ENCODE measurements at regions not wholly inside any gene's neighbourhood (a gene's known extent, or its start where the extent isn't known, plus 50 kb on each side); places are given as distances from the start of the nearest gene placed in this dataset.
"Not testable (repeated sequence)": the region's sequence is repeated elsewhere in the genome, so short reads cannot be mapped to it uniquely, and the experiment has no call there.

- POLR2A ChIA-PET = no interaction called here
Observed at GRCh38 chr3:59246719-59247401, 197.0 kb upstream of the CFAP20DC start.

GRCh38 chr3:59245859-59246501 is 196.2 kb upstream of the CFAP20DC start:
- peaks cover 3% of the 10 kb centered on the region for H3K9me3 Mint-ChIP-seq
- POLR2A ChIA-PET = no interaction called here
- no peaks in the 10 kb centered on the region for H3K4me1 Mint-ChIP-seq
- DNase-seq = no peak
- ATAC-seq (ENCODE audit: low read depth) = no peak
- H3K27me3 Mint-ChIP-seq = peaks cover 3% of the 10 kb centered on the region
- no peak overlapping the region for H3K4me3 Mint-ChIP-seq
- H3K36me3 Mint-ChIP-seq = peaks cover 3% of the 10 kb centered on the region
- no peak overlapping the region for H3K27ac Mint-ChIP-seq

More at GRCh38 chr3:59246719-59247401, 197.0 kb upstream of the CFAP20DC start:
- DNase-seq (no peak), ATAC-seq (ENCODE audit: low read depth) (no peak)
- Mint-ChIP-seq H3K27ac (no peak overlapping the region), H3K4me1 (no peaks in the 10 kb centered on the region), H3K36me3 (peaks cover 3% of the 10 kb centered on the region), H3K9me3 (peaks cover 3% of the 10 kb centered on the region), H3K27me3 (peaks cover 3% of the 10 kb centered on the region), H3K4me3 (no peak overlapping the region)

GRCh38 chr3:59245300-59245858 is 195.6 kb upstream of the CFAP20DC start:
- H3K4me3 Mint-ChIP-seq = no peak overlapping the region
- H3K27ac Mint-ChIP-seq = no peak overlapping the region
- ATAC-seq (ENCODE audit: low read depth) (no peak), DNase-seq (no peak)
- POLR2A ChIA-PET = no interaction called here
- H3K9me3 Mint-ChIP-seq = peaks cover 3% of the 10 kb centered on the region
- peaks cover 3% of the 10 kb centered on the region for H3K27me3 Mint-ChIP-seq
- peaks cover 2% of the 10 kb centered on the region for H3K4me1 Mint-ChIP-seq
- peaks cover 3% of the 10 kb centered on the region for H3K36me3 Mint-ChIP-seq

- DNase-seq (no peak), ATAC-seq (ENCODE audit: low read depth) (no peak)
- Mint-ChIP-seq H3K9me3 (peaks cover 3% of the 10 kb centered on the region), H3K4me3 (no peak overlapping the region), H3K36me3 (peaks cover 3% of the 10 kb centered on the region), H3K27ac (no peak overlapping the region), H3K27me3 (peaks cover 3% of the 10 kb centered on the region), H3K4me1 (peaks cover 2% of the 10 kb centered on the region)
- POLR2A ChIA-PET = no interaction called here
Observed at GRCh38 chr3:59244343-59244742, 194.5 kb upstream of the CFAP20DC start.

- H3K27me3 Mint-ChIP-seq = peaks cover 3% of the 10 kb centered on the region
- ATAC-seq (ENCODE audit: low read depth) (no peak), DNase-seq (no peak)
- peaks cover 3% of the 10 kb centered on the region for H3K36me3 Mint-ChIP-seq
- no peak overlapping the region for H3K4me3 Mint-ChIP-seq
- no peak overlapping the region for H3K27ac Mint-ChIP-seq
- peaks cover 2% of the 10 kb centered on the region for H3K4me1 Mint-ChIP-seq
- POLR2A ChIA-PET = no interaction called here
- H3K9me3 Mint-ChIP-seq = peaks cover 3% of the 10 kb centered on the region
Observed at GRCh38 chr3:59243476-59243875, 193.7 kb upstream of the CFAP20DC start.

GRCh38 chr3:59240666-59241255 is 190.9 kb upstream of the CFAP20DC start:
- no peak overlapping the region for H3K4me3 Mint-ChIP-seq
- H3K9me3 Mint-ChIP-seq = peaks cover 3% of the 10 kb centered on the region
- POLR2A ChIA-PET = no interaction called here
- peaks cover 4% of the 10 kb centered on the region for H3K4me1 Mint-ChIP-seq
- peaks cover 5% of the 10 kb centered on the region for H3K27me3 Mint-ChIP-seq
- no peak for ATAC-seq (ENCODE audit: low read depth)
- DNase-seq = no peak
- H3K27ac Mint-ChIP-seq = no peak overlapping the region
- peaks cover 3% of the 10 kb centered on the region for H3K36me3 Mint-ChIP-seq

GRCh38 chr3:59237121-59237520 is 187.3 kb upstream of the CFAP20DC start:
- peaks cover 13% of the 10 kb centered on the region for H3K4me1 Mint-ChIP-seq
- ATAC-seq (ENCODE audit: low read depth) (no peak), DNase-seq (no peak)
- peaks cover 2% of the 10 kb centered on the region for H3K27me3 Mint-ChIP-seq
- H3K4me3 Mint-ChIP-seq = no peak overlapping the region
- H3K27ac Mint-ChIP-seq = no peak overlapping the region
- POLR2A ChIA-PET = no interaction called here
- H3K36me3 Mint-ChIP-seq = no peaks in the 10 kb centered on the region
- no peaks in the 10 kb centered on the region for H3K9me3 Mint-ChIP-seq

- DNase-seq = no peak
- Mint-ChIP-seq H3K27me3 (peaks cover 2% of the 10 kb centered on the region), H3K4me1 (peaks cover 11% of the 10 kb centered on the region), H3K36me3 (peaks cover 1% of the 10 kb centered on the region), H3K9me3 (peaks cover 9% of the 10 kb centered on the region), H3K27ac (no peak overlapping the region), H3K4me3 (no peak overlapping the region)
- POLR2A ChIA-PET = no interaction called here
- no peak for ATAC-seq (ENCODE audit: low read depth)
Observed at GRCh38 chr3:59235634-59236012, 185.8 kb upstream of the CFAP20DC start.

- Mint-ChIP-seq H3K27me3 (peaks cover 2% of the 10 kb centered on the region), H3K4me3 (no peak overlapping the region), H3K4me1 (peaks cover 11% of the 10 kb centered on the region), H3K9me3 (peaks cover 10% of the 10 kb centered on the region), H3K27ac (no peak overlapping the region), H3K36me3 (peaks cover 1% of the 10 kb centered on the region)
- DNase-seq = no peak
- POLR2A ChIA-PET = no interaction called here
- no peak for ATAC-seq (ENCODE audit: low read depth)
Observed at GRCh38 chr3:59234884-59235633, 185.2 kb upstream of the CFAP20DC start.

GRCh38 chr3:59230379-59230778 is 180.6 kb upstream of the CFAP20DC start:
- ATAC-seq (ENCODE audit: low read depth); DNase-seq; H3K4me3 Mint-ChIP-seq; POLR2A ChIA-PET; H3K4me1 Mint-ChIP-seq; H3K27ac Mint-ChIP-seq; H3K27me3 Mint-ChIP-seq; H3K36me3 Mint-ChIP-seq: not testable (repeated sequence)
- peaks cover 17% of the 10 kb centered on the region for H3K9me3 Mint-ChIP-seq

GRCh38 chr3:59213860-59214259 is 164.0 kb upstream of the CFAP20DC start:
- Mint-ChIP-seq H3K4me3 (no peak overlapping the region), H3K27me3 (peaks cover 5% of the 10 kb centered on the region), H3K36me3 (no peaks in the 10 kb centered on the region), H3K9me3 (no peaks in the 10 kb centered on the region), H3K4me1 (peaks cover 4% of the 10 kb centered on the region), H3K27ac (no peak overlapping the region)
- DNase-seq (no peak), ATAC-seq (ENCODE audit: low read depth) (no peak)
- POLR2A ChIA-PET = no interaction called here

- no peaks in the 10 kb centered on the region for H3K36me3 Mint-ChIP-seq
- H3K27me3 Mint-ChIP-seq = peaks cover 5% of the 10 kb centered on the region
- peaks cover 4% of the 10 kb centered on the region for H3K4me1 Mint-ChIP-seq
- H3K27ac Mint-ChIP-seq = no peak overlapping the region
- no peak overlapping the region for H3K4me3 Mint-ChIP-seq
- POLR2A ChIA-PET = no interaction called here
- DNase-seq (no peak), ATAC-seq (ENCODE audit: low read depth) (peak; percentile 73)
- no peaks in the 10 kb centered on the region for H3K9me3 Mint-ChIP-seq
Observed at GRCh38 chr3:59212128-59212779, 162.4 kb upstream of the CFAP20DC start.

GRCh38 chr3:59210260-59210659 is 160.4 kb upstream of the CFAP20DC start:
- no peak overlapping the region for H3K27ac Mint-ChIP-seq
- H3K36me3 Mint-ChIP-seq = no peaks in the 10 kb centered on the region

More at GRCh38 chr3:59210260-59210659, 160.4 kb upstream of the CFAP20DC start:
- ATAC-seq (ENCODE audit: low read depth) (no peak), DNase-seq (no peak)
- POLR2A ChIA-PET = no interaction called here
- peaks cover 8% of the 10 kb centered on the region for H3K27me3 Mint-ChIP-seq
- peaks cover 4% of the 10 kb centered on the region for H3K4me1 Mint-ChIP-seq
- no peak overlapping the region for H3K4me3 Mint-ChIP-seq
- no peaks in the 10 kb centered on the region for H3K9me3 Mint-ChIP-seq
